HG02678 (cell line): ENCODE measurements at regions not wholly inside any gene's neighbourhood (a gene's known extent, or its start where the extent isn't known, plus 50 kb on each side); places are given as distances from the start of the nearest gene placed in this dataset.

Experiments used
- ATAC-seq: cut with Tn5 transposase; IDR thresholded peaks from one replicate; pipeline ENCODE4 v1.9.1; 2021; ENCODE audit warnings: mild to moderate bottlenecking, moderate library complexity; ENCODE audit not compliant: unreplicated experiment

DNA sequence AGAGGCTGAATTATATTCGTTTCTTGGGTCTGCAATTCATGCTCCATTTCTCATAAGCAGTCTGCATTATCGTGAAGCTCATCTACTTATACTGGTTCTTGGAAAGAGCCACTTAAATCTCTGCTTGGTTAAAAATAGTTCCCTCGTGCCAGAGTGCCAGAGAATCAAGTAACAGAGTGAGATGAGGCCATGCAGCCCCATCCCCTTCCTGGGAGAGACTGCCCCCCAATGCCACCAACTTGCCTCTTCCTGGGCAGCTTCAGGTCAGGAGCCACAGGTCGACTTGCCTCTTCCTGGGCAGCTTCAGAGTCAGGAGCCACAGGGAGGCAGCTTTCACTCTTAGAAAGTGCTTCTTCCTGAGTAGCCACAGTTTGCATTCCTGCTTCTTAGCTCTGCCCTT lies 223.9 kb upstream of the ZBED5 start:
- no peak for ATAC-seq

DNA sequence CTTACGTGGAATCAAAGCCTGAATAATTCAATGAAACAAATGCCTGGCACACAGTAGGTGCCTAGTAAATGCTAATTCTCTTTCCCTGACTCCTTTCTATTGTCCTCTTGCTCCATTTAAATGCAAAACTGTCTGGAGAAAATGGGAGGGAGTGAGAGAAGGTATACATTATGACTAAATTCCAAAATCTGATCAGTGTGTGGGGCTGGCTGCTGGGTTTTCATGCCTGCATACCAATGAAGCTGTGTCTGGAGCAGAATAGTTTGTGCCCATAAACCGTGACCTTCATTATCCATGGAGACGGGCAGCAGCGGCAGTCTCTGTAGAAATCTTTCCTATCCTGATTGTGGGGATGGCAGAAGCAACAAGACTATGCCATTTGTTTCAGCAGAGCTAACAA lies 223.4 kb upstream of the ZBED5 start:
- no peak for ATAC-seq

DNA sequence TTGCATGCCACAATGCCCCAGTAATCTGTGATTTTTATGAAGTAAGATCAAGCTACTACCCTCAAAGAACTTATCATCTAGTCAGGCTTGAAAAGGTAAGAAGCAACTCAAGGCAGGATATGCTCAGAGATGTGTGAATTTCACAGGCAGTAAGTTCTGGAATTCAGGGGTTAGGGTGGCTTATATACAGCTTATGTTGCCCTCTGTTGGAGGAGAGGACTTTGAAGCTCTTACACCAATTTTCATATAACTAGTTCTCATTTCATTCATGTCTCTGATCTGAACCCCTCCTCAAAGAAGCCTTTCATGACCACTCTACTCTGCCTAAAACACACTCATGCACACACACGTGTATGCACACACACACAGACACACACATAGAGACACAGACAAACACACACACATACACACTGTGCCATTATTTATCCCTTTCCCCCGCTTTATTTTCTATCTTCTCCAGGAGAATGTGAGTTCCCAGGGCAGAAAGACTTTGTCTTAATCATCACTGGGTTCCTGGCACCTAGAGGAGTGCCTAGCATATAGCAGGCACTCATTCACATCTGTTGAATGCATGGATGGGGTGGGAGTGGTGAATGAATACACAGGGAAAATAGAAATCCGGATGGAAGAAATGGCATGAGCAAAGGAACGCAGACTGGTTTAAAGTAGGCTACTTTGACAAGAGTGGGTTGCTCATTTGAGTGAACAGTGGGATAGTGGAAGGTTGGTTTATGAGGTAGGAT lies 220.7 kb upstream of the ZBED5 start:
- no peak for ATAC-seq

- ATAC-seq = no peak
Measured at GRCh38 chr11:11077898-11078297, 220.0 kb upstream of the ZBED5 start.

DNA sequence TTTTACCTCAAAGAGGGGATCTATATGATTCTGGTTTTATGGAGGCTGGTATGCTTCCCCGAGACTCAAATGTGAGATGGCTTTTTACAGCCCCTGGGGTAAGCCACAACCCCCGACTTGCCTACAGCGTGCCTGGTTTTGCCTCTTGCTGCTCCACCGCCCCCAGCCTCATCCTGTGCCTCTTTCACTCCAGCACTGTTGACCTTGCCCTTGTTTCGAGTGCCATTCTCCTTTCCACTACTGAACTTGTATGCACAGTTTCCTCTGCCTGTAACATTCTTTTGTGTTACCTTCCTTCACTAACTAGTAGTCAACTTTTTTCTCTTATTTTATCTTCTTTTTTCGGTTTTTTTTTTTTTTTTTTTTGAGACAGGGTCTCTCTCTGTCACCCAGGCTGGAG lies 219.0 kb upstream of the ZBED5 start:
- no peak for ATAC-seq

DNA sequence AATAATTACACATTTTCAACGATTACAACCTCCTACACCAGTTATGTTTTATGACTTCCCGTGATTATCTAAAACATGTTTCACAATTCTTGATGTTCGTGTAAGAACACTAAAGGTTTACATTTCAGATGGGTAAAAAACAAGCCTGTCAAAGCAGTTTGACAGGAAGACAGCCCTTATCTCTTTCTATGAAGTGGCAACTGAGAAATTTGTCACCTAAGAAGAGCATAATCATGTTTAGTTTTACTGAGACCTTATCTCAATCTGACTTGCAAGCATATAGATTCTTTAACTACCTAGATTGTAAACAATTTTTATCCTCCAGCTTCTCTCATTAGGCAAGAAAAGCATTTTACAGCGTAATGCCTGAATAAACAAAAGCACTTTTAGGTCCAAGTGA lies 218.4 kb upstream of the ZBED5 start:
- ATAC-seq = no peak

DNA sequence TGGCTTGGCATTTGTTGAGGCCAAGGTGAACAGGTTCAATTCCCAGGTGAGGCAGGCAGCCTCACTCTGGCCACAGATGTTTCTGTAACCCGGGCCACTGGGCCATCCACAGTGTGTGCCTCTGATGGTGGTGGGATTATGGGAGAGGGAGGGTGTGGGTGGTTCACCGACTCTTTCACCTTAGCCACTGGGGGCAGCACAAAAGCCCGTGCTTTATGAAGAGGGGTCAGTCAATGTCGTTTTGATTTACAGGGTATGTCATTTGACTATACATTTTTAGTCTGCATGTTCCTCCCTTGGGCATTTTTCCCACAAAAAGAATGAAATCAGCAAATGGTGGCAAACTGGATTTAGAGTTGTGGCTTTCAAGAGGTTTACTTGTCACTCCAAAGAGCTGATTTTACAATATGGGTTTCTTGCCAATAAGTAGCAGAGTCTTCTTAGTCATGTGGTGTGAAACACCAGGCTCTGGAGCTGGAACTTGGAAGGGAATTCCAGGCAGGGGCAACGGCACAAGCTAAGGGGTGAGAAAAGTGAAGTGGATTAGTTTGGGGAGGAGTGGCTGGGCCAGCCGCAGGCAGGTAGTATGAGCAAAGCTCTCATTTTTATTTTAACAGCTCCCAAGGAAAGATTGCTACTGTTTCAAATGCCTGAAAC lies 217.8 kb upstream of the ZBED5 start:
- ATAC-seq = no peak

- ATAC-seq = no peak
Measured at GRCh38 chr11:11074686-11075335, 217.0 kb upstream of the ZBED5 start.

DNA sequence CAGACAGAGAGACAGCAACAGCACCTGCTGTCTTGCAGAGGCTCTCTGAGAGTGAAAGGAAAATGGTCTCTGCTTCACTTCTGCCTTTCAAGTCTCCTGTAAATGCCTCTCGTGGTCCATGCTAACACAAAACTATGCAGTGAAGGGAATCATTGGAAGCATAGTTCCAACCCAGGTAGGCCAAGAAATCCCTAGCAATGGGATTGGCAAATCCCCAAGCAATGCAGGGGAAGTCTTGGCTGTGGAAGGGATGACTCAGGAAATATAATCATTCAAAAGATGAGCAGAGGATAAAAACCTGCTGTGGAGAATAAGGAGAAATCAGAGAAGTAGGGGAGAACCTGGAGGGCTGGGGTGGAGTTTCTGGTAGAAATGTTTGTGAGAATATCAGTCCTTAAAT lies 216.1 kb upstream of the ZBED5 start:
- ATAC-seq = no peak

DNA sequence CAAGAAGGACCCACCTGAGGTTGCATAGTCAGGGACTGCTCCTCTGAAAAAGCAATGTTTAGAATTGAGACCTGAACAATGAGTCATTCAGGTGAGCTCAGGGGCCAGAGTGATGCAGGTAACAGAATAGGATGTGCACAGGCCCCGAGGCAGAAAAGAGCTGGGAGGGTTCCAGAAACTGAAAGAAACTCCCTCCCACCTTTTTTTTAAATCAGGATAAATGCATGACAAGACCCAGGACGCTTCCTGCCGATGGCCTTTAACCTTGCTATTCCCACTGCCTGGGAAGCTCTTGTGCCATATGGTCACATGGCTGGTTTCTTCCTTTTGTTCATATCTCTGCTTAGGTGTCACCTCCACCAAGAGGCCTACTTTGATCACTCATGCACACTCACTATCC lies 214.2 kb upstream of the ZBED5 start:
- ATAC-seq = no peak

DNA sequence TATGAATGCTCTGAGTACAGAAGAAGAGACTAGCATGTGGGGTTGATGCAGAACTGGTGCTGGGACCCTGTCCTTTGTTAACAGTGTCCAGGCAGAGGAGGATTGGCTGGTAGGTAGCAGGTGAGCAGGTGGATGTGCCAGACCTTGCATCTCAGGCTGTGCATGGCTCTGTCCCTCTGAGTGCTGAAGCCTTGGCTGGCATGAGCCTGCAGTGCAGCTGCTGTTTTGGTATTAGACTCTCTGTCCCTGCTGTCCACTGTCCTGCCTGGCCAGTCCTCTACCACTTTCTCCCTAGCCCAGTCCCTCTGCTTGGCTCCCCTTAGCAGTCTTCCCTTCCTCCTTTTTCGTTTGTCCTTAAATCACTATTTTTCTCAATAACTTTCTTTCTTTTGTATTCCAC lies 213.6 kb upstream of the ZBED5 start:
- no peak for ATAC-seq

GRCh38 chr11:11070976-11071375 lies 213.1 kb upstream of the ZBED5 start:
- ATAC-seq = no peak

DNA sequence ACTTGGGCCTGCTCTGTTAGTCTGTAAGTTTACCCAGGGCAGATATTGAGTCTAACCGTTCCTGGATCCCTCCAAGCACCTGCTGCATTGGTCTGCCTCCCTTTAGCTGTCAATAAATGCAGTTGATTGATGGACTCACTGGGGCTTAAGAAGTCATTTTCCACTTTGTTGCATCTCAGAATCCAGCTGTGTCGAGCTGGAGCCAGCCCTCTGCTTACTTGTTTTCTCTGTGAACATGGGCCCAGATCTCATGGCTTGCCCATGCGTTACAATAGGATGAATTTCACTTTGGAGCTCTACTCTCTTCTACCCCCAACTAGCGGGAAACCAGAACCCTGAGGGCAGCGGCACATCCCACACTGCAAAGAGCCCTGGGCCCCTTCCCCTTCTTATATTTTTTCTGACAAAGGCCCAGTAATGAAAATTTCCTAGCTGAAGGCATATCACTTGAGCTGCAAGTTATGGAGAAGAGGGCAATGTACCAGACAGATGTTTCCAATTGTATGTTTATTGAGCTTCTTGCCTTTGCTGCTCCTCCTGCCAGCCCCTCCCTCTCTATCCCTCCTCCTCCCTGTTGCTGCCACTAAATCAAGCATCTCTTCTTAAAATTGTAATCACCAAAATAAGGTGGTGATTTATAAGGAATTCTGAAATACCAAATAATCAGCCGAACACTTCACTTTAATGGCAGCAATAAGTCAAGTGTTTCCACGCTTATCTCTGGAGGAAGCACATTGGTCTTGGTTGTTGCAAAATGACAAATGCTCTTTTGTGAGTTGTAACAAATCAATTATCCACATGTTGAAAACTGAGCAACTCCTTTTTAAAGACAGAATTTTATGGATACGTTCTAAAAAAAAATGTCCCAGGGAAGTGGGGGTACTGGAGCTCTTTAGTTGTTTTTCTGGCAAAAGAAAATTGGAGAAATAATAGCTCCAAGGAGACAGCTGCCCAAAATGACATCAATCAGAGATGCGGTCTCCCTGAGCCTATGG lies 212.3 kb upstream of the ZBED5 start:
- ATAC-seq = no peak

DNA sequence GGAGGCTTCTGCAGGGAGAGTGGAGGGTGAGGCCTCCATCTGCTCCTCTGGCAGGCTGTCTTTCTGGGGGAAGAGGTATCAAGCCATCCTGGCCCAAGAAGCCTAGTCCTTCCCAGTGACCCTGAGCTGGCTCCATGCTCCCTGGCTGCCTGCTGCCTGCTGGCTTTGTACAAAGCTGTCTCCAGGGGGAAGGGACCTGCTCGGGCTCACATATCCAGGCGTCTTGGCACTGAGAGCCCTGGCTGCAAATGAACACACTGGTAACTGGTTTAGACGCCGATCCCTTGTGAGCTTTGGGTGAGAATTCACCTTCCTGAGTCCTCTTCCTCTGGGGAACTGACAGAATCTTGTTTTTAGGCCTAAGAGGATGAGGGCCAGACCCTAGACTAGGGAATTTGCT lies 210.3 kb upstream of the ZBED5 start:
- ATAC-seq = no peak

DNA sequence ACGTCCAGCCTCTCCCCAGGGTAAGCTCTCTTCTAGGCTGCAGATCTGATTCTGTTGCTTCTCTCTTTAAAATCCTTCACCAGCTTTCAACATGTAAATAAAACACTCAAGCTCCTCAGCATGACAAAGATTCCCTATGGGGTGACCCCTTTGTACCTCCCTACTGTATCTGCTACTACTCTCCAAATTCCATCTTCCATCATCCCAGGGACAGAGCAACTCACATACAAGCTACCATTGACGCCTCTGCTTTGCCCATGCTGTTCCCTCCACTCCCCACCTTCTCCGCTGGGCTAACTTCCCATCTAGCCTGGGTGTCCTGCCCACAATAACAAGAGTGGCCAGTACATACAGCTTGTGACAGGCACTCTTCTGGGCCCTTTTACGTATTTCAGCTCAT lies 207.5 kb upstream of the ZBED5 start:
- no peak for ATAC-seq

DNA sequence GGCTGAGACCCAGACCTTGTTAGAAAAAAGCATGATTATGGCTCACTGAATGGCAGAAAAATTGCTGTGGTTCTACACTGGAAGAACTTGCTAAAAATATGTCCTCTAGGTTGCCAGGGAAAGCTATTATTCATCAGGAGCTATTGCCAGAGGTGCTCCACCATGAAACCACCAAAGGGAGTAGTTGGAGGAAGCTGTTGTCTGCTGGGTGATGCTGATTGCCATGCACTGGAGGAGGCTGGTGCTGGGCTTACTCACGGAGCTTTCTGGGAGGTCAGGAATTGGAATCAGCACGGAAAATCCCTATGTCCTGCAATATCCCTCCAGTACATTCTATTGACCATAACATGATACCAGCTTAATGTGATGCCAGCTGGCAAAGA lies 199.6 kb upstream of the ZBED5 start:
- no peak for ATAC-seq

- no peak for ATAC-seq
Measured at GRCh38 chr11:11056749-11057471, 199.1 kb upstream of the ZBED5 start.

GRCh38 chr11:11056316-11056715 lies 198.5 kb upstream of the ZBED5 start:
- ATAC-seq = no peak

DNA sequence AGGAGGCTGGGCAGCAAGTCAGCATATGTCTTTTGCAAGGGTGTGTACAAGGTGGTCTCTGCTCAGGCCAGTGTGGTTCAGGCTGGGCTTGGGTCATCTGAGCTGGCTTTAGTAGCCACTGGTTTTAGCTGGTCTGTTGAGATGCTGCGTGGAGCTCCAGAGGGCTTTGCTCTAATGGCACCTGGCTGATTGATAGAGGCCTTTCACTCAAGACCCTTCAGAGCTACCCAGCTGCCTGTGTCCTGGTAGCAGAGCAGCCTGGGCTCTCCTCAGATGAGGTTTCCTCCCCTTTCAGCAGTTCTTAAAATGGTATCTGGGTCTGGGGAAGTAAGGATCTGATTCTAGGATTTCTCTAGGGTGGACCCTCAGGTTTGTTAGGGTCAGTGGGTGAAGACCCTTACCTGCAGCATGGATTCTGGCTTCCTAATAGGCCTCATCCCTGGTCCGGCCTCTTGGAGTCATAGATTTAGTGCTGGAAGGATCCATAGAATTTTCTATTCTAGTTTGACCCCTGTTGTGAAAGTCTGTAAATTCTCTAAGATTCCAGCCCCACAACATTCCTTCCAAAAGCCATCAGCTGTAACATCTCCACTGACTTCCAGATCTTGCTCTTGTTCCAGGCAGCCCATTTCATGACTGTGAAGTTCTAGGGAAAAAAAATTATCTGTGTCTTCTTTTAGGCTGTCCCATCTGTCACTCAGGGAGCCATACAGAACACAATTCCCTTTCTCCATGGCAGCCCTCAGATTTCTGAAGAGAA lies 190.2 kb upstream of the ZBED5 start:
- no peak for ATAC-seq

DNA sequence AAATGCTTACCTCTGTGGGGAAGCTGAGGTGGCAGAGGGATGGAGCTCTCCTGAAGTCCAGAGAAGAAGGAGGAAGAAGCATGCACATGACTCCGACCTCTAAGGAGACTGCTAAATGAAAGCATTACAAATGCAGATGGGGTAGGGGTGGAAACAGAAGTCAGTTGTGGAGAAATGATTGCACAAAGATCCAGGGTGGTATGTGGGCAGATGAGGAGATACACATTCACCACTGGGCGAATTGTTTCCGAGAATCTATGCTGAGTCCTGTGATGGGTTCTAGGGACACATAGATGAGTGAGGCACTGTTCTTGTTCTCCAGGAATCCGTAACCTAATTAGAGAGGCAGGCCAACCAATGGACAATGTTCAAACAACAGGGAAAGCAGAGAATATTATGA lies 188.9 kb upstream of the ZBED5 start:
- no peak for ATAC-seq
